ENCODE measurements at regions not wholly inside any gene's neighbourhood (a gene's known extent, or its start where the extent isn't known, plus 50 kb on each side); places are given as distances from the start of the nearest gene placed in this dataset.

DNA sequence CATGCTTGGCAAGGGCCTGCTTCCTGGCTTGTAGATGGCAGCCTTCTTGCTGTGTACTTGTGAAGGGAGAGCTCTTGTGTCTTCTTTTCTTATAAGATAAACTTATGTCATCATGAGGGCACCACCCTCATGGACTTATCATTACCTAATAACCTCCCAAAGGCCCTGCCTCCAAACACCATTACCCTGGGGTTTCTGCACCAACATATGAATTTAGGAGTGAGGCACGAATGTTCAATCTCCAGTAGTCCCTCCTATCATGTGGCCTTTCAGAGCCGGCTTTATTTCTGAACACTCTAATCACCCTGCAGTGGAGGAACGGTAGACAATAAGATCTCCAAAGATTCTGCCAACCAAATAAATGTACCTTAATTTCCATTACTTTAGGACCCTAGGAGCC, 144.3 kb downstream of the ABCC12 start:
- TF ChIP-seq EZH2 (IDR thresholded peaks at IDR 0.05; ENCODE audit: low read depth, unreplicated experiment): no peak
- no peak for TF ChIP-seq POLR2AphosphoS5 (IDR thresholded peaks at IDR 0.05; ENCODE audit: low read depth)
- TF ChIP-seq, protein P1, sequence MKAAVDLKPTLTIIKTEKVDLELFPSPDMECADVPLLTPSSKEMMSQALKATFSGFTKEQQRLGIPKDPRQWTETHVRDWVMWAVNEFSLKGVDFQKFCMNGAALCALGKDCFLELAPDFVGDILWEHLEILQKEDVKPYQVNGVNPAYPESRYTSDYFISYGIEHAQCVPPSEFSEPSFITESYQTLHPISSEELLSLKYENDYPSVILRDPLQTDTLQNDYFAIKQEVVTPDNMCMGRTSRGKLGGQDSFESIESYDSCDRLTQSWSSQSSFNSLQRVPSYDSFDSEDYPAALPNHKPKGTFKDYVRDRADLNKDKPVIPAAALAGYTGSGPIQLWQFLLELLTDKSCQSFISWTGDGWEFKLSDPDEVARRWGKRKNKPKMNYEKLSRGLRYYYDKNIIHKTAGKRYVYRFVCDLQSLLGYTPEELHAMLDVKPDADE (IDR thresholded peaks at IDR 0.05): no peak
- TF ChIP-seq, protein P2, sequence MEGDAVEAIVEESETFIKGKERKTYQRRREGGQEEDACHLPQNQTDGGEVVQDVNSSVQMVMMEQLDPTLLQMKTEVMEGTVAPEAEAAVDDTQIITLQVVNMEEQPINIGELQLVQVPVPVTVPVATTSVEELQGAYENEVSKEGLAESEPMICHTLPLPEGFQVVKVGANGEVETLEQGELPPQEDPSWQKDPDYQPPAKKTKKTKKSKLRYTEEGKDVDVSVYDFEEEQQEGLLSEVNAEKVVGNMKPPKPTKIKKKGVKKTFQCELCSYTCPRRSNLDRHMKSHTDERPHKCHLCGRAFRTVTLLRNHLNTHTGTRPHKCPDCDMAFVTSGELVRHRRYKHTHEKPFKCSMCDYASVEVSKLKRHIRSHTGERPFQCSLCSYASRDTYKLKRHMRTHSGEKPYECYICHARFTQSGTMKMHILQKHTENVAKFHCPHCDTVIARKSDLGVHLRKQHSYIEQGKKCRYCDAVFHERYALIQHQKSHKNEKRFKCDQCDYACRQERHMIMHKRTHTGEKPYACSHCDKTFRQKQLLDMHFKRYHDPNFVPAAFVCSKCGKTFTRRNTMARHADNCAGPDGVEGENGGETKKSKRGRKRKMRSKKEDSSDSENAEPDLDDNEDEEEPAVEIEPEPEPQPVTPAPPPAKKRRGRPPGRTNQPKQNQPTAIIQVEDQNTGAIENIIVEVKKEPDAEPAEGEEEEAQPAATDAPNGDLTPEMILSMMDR (conservative IDR thresholded peaks at IDR 0.05; ENCODE audit: low read depth in 2 of 2): no peak
- TF ChIP-seq, protein P3, sequence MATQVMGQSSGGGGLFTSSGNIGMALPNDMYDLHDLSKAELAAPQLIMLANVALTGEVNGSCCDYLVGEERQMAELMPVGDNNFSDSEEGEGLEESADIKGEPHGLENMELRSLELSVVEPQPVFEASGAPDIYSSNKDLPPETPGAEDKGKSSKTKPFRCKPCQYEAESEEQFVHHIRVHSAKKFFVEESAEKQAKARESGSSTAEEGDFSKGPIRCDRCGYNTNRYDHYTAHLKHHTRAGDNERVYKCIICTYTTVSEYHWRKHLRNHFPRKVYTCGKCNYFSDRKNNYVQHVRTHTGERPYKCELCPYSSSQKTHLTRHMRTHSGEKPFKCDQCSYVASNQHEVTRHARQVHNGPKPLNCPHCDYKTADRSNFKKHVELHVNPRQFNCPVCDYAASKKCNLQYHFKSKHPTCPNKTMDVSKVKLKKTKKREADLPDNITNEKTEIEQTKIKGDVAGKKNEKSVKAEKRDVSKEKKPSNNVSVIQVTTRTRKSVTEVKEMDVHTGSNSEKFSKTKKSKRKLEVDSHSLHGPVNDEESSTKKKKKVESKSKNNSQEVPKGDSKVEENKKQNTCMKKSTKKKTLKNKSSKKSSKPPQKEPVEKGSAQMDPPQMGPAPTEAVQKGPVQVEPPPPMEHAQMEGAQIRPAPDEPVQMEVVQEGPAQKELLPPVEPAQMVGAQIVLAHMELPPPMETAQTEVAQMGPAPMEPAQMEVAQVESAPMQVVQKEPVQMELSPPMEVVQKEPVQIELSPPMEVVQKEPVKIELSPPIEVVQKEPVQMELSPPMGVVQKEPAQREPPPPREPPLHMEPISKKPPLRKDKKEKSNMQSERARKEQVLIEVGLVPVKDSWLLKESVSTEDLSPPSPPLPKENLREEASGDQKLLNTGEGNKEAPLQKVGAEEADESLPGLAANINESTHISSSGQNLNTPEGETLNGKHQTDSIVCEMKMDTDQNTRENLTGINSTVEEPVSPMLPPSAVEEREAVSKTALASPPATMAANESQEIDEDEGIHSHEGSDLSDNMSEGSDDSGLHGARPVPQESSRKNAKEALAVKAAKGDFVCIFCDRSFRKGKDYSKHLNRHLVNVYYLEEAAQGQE (IDR thresholded peaks at IDR 0.05; ENCODE audit: unreplicated experiment): no peak
- TF ChIP-seq EZH2phosphoT487 (IDR thresholded peaks at IDR 0.05; ENCODE audit: unreplicated experiment): no peak
